GM21737 (cell line): ENCODE measurements at regions not wholly inside any gene's neighbourhood (a gene's known extent, or its start where the extent isn't known, plus 50 kb on each side); places are given as distances from the start of the nearest gene placed in this dataset.
"Not testable (repeated sequence)": the region's sequence is repeated elsewhere in the genome, so short reads cannot be mapped to it uniquely, and the experiment has no call there.

Source experiments
- ATAC-seq: cut with Tn5 transposase; IDR thresholded peaks from one replicate; pipeline ENCODE4 v1.9.1; 2021; ENCODE audit warnings: mild to moderate bottlenecking, moderate library complexity; ENCODE audit not compliant: unreplicated experiment

- no peak for ATAC-seq
Observed at GRCh38 chr5:40453689-40454088, 226.0 kb upstream of the PTGER4 start.

DNA sequence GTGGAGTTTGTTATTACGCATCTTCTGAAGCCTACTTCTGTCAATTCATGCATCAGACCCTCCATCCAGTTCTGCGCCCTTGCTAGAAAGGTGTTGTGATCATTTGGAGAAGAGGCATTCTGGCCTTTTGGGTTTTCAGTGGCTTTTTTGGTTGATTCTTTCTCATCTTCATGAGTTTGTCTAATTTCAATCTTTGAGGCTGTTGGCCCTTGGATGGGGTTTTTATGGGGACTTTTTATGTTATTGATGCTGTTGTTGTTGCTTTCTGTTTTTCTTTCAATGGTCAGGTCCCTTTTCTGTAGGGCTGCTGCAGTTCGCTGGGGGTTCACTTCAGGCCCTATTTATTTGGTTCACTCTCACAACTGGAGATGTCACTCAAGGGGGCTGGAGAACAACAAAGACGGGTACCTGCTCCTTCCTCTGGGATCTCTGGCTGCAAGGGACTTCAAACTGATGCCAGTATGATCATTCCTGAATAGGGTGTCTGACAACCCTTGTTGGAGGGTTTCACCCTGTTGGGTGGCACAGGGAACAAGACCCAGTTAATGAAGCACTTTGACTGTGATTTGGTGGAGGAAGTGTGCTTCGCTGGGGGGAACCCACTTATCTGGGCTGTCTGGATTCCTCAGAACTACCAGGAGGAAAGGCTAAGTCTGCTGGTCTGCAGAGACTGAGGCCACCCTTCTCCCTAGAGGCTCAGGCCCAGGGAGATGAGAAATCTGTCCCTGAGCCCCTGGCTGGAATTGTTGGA, 226.7 kb upstream of the PTGER4 start:
- ATAC-seq: no peak

DNA sequence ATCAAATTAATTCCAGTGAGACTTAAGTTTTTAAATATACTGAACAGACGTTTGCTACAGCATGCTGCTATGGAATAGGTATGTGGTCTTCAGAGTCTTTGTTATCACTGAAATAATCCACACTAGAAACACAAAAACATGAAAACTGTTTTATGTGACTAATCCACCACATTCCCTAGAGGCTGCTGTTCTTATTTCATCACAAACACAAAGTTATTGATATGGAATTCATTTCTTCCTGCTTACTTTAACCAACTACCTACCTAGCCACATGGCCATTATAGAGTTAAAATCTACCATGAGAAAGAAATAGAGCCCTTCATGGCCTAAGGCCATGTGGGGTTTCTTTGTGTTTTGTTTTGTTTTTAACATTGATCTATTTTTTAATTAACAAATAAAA, 232.3 kb upstream of the PTGER4 start:
- no peak for ATAC-seq

- ATAC-seq: no peak
Observed at GRCh38 chr5:40446910-40447309, 232.8 kb upstream of the PTGER4 start.

DNA sequence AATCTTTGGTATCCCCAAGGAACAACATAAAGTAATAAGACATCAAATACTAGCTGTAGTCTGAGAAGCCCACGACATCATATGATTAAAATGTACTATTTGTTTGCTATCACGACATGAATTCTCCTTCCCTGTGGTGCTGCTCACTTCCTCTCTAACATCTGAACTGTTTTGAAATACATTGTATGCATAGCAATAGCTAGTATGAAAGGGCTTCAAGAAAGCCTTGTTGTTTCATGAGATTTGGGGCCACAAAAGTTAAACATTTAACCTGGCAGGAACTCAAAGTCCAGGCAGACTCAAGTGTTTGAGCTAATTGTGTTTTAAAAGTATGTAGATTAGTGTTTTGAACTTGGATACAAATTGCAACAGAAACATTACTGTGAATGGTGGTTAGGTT, 237.4 kb upstream of the PTGER4 start:
- ATAC-seq: peak; percentile 55

DNA sequence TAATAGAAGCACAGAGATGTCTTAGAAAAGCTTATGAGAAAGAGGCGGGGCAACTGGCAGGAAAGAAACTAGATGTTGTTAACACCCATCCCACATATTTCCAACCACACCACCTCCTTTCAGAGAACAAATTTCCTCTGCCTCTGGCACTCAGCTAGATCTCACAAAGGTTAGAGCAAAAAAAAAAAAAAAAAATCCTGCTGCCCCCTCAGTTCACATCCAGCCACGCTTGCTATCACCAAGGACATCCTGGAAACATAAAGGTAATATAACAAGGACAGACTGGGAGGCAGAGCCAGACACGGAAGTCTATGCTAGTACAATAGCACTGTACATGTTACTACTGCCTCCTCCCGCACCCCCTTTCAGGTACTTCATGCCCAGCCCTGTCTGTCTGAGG, 238.0 kb upstream of the PTGER4 start:
- ATAC-seq: no peak

DNA sequence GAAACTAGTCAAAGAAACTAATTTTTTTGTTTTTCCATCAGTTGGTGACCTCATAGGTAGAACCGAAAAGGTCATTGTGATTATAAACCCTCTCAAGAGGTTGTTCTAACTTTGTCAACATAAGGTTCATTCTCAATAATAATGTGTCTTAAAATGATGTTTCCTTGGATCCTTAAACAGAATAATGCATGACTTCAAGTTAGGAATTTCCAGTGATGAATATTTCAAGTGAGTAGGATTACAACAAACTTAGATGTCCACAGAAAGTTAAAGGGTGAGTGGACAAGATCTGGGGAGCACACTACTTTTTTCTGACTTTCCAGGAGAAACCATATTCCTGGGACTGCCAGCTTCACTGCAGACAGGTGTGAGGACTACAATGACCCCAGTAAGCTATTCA, 239.0 kb upstream of the PTGER4 start:
- no peak for ATAC-seq

GRCh38 chr5:40439103-40439502, 240.6 kb upstream of the PTGER4 start:
- not testable (repeated sequence) for ATAC-seq

DNA sequence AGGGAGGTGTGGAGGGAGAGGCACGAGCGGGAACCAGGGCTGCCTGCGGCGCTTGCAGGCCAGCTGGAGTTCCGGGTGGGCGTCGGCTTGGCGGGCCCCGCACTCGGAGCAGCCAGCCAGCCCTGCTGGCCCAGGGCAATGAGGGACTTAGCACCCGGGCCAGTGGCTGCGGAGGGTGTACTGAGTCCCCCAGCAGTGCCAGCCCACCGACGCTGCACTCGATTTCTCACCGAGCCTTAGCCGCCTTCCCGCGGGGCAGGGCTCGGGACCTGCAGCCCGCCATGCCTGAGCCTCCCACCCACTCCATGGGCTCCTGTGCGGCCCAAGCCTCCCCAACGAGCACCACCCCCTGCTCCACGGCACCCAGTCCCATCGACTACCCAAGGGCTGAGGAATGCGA, 241.1 kb upstream of the PTGER4 start:
- ATAC-seq: not testable (repeated sequence)

- ATAC-seq: peak; percentile 59
Observed at GRCh38 chr5:40437452-40437861, 242.3 kb upstream of the PTGER4 start.

DNA sequence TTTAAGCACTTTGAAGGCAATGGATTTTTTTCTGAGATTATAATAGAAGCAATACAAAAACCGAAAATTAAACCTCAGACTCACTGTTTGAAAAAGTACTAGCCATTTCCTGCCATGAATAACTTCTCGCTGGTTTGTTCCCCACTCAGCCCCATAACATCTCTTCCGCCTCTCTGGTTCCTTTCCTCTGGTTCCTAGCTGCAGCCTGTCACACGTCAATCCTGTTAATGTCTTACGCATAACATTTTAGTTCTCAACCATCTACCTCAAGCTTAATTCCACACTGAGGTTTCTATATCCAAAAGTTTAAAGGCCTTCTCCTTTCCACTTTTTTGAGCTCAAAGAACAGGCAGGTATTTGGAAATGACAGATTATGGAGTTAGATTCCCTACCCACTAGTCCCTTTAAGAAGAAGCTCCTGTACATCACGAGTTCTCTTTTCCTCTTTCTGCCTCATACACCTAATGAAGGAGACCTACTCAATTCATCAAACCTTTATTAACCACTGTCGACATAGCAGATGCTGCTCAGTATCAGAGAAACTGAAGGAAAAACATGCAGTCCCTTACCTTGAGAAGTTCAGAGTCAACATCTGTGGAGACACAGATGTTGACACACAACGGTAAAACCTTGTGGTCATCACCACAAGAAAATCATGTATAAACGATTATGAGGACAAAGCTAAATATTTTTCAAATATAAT, 243.0 kb upstream of the PTGER4 start:
- ATAC-seq: peak; percentile 67

GRCh38 chr5:40435706-40436105, 244.0 kb upstream of the PTGER4 start:
- ATAC-seq: not testable (repeated sequence)

DNA sequence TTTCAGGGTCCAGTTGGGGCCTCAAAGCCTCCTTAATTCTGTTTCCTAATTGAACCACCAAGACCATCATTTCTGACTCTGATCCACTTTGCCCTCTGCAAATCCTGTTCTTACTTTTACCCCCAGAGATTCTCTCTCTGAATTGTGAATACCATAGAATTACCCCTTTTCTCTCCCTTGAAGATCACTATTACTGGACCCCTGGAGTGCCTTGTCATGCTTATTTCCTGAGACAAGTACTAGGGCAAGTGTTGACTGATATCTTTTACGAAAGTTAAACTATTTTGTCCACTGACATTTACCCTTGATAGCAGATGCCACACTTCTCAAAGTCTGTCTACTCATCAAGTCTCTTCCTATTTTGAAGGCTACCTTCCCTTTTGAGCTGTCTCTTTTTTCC, 246.9 kb upstream of the PTGER4 start:
- no peak for ATAC-seq

DNA sequence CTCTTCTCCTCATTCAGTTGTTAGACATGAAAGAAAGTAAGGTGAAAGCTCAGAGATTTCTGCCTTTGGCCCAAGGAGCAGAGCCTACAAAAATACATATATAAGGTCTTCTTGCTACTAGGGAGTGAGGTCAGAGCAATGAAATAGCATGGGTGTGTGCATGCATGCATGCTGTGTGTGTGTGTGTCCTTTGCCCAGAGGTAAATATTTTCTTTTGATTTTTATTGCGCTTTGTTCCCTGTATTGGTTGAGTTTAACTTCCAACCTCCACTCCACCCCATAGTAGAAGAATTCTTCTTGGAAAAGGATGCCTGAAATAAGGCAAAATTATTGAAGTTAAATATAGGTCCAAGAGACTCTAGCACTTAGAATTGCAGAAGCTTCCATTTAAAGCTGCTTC, 248.0 kb upstream of the PTGER4 start:
- ATAC-seq: no peak

DNA sequence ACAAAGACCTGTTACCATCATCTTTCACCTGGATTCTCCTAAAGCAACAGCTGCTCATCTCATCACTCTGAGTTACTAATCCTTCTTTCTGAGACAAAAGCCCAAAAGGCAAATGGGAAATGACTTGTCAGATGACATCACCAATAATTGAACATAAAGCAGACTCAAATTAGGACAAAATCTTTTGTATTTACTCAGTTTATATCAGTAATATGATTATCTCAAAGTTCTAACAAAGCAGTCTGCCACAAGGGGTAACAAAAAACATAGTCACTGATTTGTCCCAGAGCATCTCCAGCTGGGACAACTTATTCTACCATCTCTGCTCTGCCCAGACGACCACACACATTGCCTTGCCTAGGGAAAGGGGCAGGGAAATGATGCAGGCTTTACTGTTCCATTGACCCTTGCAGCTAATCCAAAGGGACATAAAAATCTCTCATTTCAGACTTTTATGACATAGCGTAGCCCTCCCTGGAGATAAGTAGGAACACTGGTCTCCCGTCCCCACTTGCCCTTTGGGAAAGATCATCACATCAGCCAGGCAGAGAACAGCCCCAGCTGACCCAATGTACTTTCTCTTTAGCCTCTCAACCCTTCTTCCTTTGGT, 249.5 kb upstream of the PTGER4 start:
- no peak for ATAC-seq

DNA sequence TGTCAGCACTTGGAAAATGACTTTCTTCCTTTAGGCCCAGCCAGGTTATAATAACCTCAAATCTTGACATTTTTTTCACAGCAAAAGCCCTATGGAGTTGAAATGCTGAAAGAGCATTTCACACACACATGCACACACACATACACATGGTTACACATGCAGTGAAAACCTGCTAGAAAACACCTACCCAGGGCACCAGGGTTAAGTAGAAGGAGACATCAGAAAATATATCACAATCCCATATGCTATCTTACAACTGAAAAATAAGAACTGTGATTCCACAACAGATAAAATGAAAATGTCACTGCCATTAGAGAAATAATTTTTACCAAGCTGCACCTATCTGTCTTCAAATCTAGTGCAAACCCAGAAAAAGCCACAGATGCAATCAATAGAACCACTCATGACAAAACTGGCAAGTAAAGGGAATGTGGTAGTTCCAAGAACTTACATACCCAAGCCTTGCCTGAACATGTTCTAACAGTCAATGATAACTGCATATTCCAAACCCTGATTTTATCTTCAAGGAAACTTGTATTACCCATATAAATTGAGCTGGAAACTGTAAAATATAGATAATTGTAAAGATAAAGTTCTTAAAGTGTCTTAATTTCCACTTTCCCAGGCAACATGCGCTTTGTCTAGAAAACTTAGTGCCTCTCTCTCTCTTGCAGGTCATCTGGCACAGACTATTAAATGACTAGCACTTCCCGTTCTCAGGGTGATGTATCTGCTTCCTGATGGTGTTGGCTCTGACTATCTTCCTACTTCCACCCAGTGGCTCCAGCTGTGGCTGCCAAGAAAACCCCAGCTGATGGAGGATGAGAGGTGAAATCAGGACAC, 250.2 kb upstream of the PTGER4 start:
- ATAC-seq: no peak

DNA sequence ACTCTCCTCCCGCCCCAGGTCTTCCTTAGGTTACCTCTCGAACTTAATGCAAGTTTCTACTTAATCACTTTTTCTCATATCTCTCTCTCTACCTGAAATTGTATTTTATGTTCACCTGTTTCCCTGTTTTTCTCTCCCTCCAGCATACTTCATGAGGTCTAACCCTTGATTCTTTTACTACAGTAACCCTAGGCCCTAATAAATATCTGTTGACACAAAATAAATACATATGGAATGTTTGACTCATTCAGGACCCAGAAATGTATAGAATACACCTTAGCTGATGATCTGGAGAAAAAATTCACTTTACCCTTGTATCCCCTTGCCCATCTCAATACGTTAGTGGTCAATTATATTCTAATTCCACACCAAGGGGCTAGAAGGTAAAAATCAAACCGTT, 250.9 kb upstream of the PTGER4 start:
- no peak for ATAC-seq

GRCh38 chr5:40428126-40428525, 251.6 kb upstream of the PTGER4 start:
- no peak for ATAC-seq

GRCh38 chr5:40417046-40417810, 262.5 kb upstream of the PTGER4 start:
- not testable (repeated sequence) for ATAC-seq

DNA sequence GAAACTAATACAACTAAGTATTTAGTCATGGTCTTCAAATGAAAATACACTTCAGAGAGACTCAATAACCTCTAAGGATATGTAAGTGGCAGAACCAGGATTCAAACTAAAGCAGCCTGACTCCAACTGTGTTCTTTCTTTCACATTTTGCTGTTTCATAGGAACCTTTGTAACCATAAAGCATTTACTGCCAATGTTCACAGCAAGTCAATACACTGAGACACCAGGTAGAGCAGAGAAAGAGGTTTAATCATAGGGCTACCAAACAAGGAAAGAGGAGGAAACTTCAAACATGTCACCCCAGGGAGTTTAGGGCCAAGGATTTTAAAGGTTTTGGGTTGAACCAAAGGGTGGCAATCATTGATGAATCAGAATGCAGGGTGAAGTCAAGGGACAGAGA, 263.1 kb upstream of the PTGER4 start:
- no peak for ATAC-seq
